Chondrocyte (in vitro differentiated cells): ENCODE measurements at regions not wholly inside any gene's neighbourhood (a gene's known extent, or its start where the extent isn't known, plus 50 kb on each side); places are given as distances from the start of the nearest gene placed in this dataset.

ENCODE experiments used
- DNase-seq: peaks from one replicate; pipeline ENCODE4 v3.0.0; 2021; ENCODE audit warnings: mixed read lengths, low spot score
- H3K27ac Mint-ChIP-seq: one replicate; pipeline ENCODE4 v1.8.0; 2021; ENCODE audit warnings: mild to moderate bottlenecking, moderate library complexity, mixed read lengths; ENCODE audit not compliant: unreplicated experiment
- H3K27me3 Mint-ChIP-seq: 2 replicates; pipeline ENCODE4 v1.8.0; 2021; ENCODE audit warnings: low read depth, mixed read lengths
- H3K36me3 Mint-ChIP-seq: 2 replicates; pipeline ENCODE4 v1.8.0; 2021; ENCODE audit warnings: low read depth, mixed read lengths
- H3K4me1 Mint-ChIP-seq: 2 replicates; pipeline ENCODE4 v1.8.0; 2021; ENCODE audit warnings: low read depth, mild to moderate bottlenecking, mixed read lengths
- H3K4me3 Mint-ChIP-seq: one replicate; pipeline ENCODE4 v1.8.0; 2021; ENCODE audit warnings: mild to moderate bottlenecking, moderate library complexity, mixed read lengths; ENCODE audit not compliant: unreplicated experiment
- H3K9me3 Mint-ChIP-seq: 2 replicates; pipeline ENCODE4 v1.8.0; 2021; ENCODE audit warnings: low read depth, mixed read lengths
- CTCF ChIP-seq: fragments of 200-600 bp; sonication (generic); IDR thresholded peaks from 2 replicates; pipeline ENCODE4 v1.5.0; 2021; ENCODE audit warnings: antibody characterized with exemption, mild to moderate bottlenecking, moderate library complexity

GRCh38 chr10:126803394-126803793 is 101.8 kb upstream of the DOCK1 start:
- Mint-ChIP-seq H3K27me3 (peaks cover 8% of the 10 kb centered on the region), H3K36me3 (no peaks in the 10 kb centered on the region), H3K27ac (no peak overlapping the region), H3K4me1 (no peaks in the 10 kb centered on the region), H3K9me3 (no peaks in the 10 kb centered on the region), H3K4me3 (no peak overlapping the region)
- DNase-seq, result no peak
- no peak for TF ChIP-seq CTCF

GRCh38 chr10:126804396-126804795 is 100.8 kb upstream of the DOCK1 start:
- Mint-ChIP-seq H3K36me3 (no peaks in the 10 kb centered on the region), H3K27me3 (peaks cover 8% of the 10 kb centered on the region), H3K27ac (no peak overlapping the region), H3K9me3 (no peaks in the 10 kb centered on the region), H3K4me3 (no peak overlapping the region), H3K4me1 (no peaks in the 10 kb centered on the region)
- no peak for TF ChIP-seq CTCF
- no peak for DNase-seq

GRCh38 chr10:126806498-126806897 is 98.7 kb upstream of the DOCK1 start:
- Mint-ChIP-seq H3K4me3 (no peak overlapping the region), H3K27me3 (peaks cover 5% of the 10 kb centered on the region), H3K27ac (no peak overlapping the region), H3K36me3 (peaks cover 3% of the 10 kb centered on the region), H3K4me1 (no peaks in the 10 kb centered on the region), H3K9me3 (peaks cover 12% of the 10 kb centered on the region)
- no peak for TF ChIP-seq CTCF
- DNase-seq, result no peak

- no peak for DNase-seq
- H3K27ac Mint-ChIP-seq, result no peak overlapping the region
- no peak for TF ChIP-seq CTCF
- no peaks in the 10 kb centered on the region for H3K4me1 Mint-ChIP-seq
- H3K4me3 Mint-ChIP-seq, result no peak overlapping the region
- peaks cover 2% of the 10 kb centered on the region for H3K27me3 Mint-ChIP-seq
- H3K9me3 Mint-ChIP-seq, result peaks cover 16% of the 10 kb centered on the region
- peaks cover 3% of the 10 kb centered on the region for H3K36me3 Mint-ChIP-seq
Measured at GRCh38 chr10:126806991-126807702, 98.1 kb upstream of the DOCK1 start.

GRCh38 chr10:126808103-126808502 is 97.1 kb upstream of the DOCK1 start:
- peaks cover 3% of the 10 kb centered on the region for H3K36me3 Mint-ChIP-seq
- DNase-seq, result no peak
- no peak for TF ChIP-seq CTCF
- H3K4me1 Mint-ChIP-seq, result no peaks in the 10 kb centered on the region
- peaks cover 16% of the 10 kb centered on the region for H3K9me3 Mint-ChIP-seq
- no peak overlapping the region for H3K27ac Mint-ChIP-seq
- H3K4me3 Mint-ChIP-seq, result no peak overlapping the region
- H3K27me3 Mint-ChIP-seq, result no peaks in the 10 kb centered on the region
